DND-41 (cell line): ENCODE measurements at regions not wholly inside any gene's neighbourhood (a gene's known extent, or its start where the extent isn't known, plus 50 kb on each side); places are given as distances from the start of the nearest gene placed in this dataset.

Source experiments
- CTCF ChIP-seq: IDR thresholded peaks from 2 replicates; pipeline ENCODE4 v1.5.1; 2012; ENCODE audit warnings: borderline replicate concordance, low read length, moderate library complexity, mild to moderate bottlenecking; ENCODE audit not compliant: poor library complexity, severe bottlenecking; ENCODE audit errors: extremely low read depth
- EZH2 ChIP-seq: IDR thresholded peaks from 3 replicates; pipeline ENCODE4 v1.6.1; 2012; ENCODE audit warnings: borderline replicate concordance, low read depth, mild to moderate bottlenecking, moderate library complexity, low read length, inconsistent platforms; ENCODE audit not compliant: severe bottlenecking

- TF ChIP-seq CTCF (no peak), EZH2 (no peak)
Observed at GRCh38 chr4:81923140-81923539, 450.7 kb downstream of the HNRNPD start.
